ENCODE measurements at regions not wholly inside any gene's neighbourhood (a gene's known extent, or its start where the extent isn't known, plus 50 kb on each side); places are given as distances from the start of the nearest gene placed in this dataset.

DNA sequence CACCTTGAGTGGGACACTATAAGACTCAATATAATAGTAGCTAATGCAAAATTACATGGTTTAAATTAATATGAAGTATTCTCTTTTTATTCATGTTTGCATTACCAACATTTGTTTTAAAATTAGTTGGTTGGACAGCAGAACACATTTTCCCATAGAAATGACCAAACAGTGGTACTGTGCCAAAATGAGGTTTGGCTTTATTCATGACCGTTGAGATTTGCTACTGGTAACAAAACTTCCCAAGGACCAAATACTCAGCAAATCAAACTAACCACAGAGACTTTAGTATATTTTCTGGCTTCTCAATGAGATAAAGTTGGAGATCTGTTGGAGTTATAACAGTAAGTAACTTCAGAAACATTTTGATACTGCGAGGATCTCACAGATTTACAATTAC lies 637.8 kb upstream of the MEF2C start:
- no peak for DNase-seq

DNA sequence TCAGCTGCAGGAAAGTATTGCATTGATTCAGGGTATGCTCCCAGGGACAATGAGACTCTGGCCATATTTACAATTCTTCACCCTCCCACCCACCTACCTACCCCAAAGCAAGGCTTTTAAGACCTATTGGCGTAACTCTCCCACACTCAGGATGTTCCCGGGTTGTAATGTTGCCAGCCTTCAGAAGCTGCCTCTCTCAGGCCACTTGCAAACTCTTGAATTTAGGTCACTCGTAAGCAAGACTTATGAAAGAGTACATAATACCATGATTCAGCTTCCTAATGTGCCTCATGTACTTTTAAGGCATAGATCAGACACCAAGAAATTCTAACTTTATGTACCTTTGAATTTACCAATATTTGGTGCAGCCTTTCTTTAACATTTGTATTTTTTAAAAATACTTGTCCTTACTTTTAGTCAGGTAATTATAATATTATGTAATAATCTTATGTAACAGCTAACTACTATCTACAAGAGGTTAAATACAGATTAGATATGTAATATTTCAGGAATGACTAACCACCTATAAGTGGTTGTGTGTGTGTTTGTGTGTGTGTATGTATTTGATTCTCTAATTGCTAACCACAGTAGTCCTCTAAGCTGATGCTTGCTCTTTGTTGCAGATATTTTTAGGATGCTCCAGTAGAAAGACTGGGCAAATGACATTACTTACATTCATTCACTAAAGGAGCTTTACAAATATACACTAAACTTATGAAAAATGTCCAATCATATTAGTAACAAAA lies 630.5 kb upstream of the MEF2C start:
- no peak for DNase-seq

DNA sequence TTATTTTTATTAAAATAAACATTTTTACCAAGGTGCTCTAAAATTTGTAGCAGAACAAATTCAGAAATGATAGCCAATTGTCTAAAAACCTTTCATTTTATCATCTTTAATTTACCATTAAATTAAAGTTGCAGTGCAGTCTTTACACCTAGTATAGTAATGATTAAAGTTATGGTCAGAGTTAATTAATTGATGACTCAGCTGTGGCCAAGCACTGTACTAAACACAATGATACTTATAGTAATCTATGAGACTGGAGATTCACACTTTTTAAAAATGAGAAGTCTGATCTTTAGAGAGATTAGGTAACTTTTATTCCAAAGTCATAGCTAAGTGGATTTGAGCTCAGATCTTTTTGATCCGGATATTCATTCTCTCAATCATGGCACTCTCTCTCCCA lies 621.1 kb upstream of the MEF2C start:
- DNase-seq, result no peak

DNA sequence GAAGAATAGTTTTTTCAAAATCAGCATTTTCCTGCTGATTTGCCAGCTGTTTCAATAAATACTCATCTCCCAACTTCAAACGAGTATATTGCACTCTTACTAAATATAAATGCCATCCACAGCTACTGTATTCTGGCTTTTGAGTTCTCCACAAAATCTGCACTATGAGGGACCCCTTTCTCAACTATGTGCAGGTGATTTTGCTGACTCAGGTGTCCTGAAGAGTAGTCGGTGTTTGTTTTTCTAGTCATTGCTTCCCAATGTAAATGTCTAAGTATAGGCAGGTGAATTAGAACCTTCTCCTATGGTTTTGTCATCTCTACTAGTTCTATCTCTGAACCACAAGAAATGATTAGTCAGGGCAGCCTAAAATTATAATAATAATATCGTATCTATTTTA lies 616.8 kb upstream of the MEF2C start:
- DNase-seq, result peak; percentile 16

DNA sequence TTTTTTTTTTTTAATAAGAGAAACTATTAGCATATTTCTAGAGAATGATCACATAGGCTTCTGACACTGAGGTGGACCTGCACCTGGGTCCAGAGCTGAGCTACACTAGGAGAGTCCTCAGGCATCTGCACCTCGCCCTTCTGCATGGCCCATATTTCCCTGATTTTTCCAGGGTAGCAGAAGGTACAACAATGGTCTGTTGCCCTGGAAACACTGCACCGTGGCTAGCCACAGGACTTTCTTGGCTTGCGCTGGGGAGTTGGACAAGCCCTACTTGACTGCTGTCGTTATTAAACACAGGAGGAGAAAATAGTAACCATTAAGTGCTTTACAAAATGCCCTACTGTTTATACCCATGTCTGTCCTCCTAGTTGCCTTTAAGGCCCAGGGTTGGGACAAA lies 615.7 kb upstream of the MEF2C start:
- no peak for DNase-seq

DNA sequence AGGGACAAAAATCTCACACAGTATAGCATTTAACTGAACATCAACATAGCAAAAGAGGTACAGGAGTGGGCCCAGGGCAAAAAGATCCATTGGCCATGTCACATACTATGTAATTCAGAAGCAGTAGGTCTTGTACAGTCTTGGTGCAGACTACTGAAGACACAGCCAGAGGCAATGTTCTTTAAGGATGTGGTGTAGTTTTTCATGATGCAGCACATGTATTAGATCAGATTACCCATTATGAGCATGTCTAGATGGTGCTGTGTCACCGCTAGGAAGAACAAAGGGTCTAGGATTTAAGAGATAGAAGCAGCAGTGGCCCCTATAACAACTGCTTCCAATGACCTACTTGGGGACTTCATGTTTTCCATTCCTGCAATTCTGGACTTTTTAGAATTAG lies 610.4 kb upstream of the MEF2C start:
- DNase-seq, result no peak

DNA sequence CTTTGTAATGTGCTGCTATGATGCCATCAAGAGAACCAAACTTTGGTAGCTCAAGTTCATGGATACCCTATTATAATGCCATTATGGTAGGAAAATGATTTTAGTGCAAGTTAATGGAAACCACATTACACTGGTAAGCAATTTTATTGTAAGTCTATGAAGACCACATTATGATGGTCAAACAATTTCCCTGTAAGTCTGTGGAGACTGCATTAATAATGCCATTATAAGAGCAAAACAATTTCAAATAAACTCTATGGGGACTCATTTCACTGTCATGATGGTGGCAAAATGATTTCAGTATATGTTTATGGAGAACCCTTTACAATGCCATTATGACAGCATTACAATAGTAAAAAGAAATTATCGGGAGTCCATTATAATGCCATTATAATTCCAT lies 602.0 kb upstream of the MEF2C start:
- DNase-seq, result no peak

DNA sequence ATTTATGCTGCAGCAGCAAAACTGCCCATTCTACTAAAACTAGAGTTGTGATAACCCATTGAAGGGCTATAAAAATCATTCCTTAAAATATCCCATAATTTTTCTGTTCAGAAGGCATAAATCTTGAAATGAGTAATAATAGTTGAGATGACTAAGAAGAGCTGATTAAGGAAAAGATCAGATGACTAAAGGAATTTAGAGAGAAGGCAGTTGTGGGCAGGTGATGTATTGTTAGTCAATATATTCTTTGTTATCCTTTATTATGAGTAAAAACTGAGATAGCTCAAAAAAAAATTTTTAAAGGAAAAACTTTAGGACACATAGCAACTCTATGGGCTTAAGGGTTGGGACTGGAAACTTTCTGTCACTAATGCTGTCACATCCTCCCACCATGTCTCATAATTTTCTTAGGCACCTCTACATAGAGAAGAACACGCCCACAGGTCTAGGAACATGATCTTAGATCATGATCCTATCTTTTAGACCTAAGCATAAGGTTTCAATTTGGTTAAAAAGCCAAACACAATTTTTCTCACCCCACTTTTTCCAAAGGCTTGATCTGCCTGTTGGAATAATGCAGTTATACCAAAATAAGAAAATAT lies 597.5 kb upstream of the MEF2C start:
- no peak for DNase-seq

DNA sequence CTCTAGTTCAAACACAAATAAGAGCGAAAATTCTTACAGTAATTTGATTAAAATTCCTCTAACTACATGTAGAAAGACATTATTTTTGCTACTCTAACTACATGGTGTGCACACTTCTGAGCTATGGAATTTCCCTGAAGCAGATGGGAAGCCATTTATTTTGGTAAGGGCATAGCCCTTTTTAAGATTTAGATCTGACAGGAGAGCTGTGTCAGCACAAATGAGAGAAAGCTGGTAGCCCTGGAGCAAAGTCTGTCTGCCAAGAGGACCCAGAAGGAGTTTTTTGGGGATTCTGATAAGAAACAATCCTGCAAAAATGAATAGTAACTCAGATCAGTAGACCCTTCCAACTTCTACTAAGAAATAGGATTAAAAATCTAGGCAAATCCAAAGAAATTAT lies 595.9 kb upstream of the MEF2C start:
- no peak for DNase-seq

DNA sequence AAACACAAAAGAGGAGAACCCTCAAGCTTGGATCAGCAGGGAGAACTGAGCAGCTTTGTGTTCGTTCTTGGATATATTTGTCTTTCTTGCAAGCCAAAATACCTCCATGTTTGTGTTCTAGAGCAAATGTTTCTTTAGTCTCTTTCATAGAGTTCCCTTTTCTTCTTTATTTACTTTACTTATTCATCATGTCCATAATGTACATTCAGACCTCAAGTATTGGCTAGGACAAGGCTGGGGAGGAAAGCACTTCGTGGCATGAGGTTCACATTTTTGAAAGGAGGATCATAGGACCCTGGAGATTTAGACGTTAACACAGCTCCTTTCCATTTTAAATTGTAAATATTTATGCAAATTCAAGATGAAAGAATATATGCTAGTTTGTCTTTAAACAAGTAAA lies 590.2 kb upstream of the MEF2C start:
- DNase-seq, result peak; percentile 39

DNA sequence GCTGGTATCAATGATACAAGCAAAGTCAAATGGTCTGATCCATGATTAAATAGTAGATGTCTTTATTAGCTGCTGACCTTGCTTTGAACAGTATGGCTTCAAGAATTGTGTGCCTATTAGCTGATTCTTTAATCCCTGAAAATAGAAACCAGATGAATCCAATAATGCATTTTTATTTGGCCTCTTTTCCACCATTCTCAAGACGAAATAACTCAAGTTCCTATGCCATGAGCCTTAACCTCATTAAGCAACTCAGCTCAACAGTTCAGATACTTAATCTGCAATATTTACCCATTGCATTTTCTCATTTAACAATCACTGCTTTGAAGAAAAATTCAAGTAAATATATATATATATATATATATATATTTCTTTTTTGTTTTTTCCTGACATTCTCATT lies 588.6 kb upstream of the MEF2C start:
- DNase-seq, result no peak

DNA sequence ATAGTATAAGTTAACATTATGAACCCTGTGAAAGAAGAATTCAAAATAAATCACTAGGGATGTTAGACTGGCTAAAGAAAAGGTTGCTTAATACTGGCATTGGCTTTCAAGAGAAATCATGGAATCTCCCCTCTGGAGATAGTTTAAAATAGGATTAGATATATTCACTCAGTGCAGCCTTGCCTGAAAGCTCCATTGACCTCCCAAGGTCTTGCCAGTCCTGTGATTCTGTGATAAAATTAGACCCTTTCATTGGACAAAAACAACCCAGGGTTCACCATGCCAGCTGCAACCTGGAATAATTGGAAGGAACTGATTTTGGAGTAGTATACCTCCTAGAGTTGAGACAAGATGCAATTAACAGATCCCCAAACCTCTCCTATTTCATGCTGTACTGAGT lies 588.1 kb upstream of the MEF2C start:
- no peak for DNase-seq

DNA sequence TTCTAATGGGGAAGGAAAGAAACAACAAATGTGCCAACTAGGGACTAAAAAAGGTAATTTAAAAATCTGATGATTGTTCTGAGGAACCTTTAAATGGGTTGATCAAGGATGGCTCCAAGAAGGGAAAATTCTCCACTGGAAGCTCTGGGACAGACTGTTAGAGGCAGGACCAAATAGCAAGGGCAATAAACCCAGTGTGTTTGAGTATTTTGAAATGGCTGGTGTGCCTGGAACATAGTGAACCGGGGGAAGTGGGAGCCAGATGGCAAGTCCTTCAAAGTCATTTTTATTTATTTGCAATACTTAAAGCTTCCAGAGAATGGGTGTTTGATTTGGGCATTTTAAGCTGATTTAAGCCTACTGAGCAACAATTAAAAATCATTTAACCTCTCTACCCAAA lies 587.7 kb upstream of the MEF2C start:
- no peak for DNase-seq

DNA sequence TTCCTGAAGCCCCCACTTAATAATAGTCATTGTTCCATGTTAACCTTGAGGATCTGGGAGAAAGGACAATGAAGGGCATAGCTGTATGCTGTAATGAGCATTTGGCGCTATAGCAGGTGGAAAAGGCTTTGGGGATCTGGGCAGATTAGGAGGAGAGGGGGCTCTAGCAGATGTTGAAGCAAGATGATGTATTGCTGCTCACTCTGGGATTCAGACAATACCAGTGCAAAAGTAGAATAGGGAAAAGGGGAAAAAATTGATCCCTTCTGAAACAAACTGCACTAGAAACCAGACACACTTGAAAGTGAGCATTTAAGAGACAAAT lies 575.3 kb upstream of the MEF2C start:
- no peak for DNase-seq

DNA sequence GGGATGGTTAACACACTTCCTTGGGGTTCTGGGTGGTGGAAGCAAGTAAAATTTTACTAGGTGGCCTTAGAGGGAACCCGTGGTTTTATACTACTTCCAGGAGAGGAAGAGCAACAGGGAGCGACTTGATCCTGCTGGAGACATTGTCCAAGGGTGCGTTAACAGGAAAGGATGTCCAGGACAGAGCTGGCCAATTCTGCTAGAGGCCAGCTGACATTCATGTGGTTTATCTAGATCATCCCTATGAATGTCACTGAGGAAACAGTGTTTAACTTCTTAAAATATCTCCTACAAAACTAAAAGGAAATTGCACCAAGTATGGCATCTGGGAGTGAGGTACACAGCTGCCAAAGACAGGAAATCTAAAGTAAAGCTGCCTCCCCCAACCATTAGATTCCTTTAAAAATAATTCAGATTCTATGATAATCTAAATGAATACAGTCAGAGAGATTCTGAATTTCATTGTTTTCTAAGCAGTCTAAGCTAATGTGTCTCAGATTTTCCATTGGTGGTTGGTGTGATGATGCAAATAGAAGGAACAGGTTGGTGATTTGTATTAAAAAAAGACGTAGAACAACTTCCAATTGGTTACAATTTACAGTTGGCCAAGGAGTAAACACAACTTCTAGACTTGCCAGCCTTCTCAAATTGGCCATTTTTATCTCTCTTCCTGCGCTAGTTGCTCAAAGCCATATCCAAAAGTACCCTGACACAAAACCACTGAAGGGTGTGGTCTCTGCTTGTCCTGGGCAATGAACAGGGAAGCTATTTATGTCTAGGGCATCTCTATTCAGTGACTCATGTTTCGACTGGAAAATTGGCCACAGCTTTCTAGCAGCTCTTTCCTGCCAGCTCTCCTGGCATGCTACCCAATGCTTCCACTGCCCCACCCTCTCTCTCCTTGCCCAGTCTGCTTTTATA lies 574.7 kb upstream of the MEF2C start:
- no peak for DNase-seq

DNA sequence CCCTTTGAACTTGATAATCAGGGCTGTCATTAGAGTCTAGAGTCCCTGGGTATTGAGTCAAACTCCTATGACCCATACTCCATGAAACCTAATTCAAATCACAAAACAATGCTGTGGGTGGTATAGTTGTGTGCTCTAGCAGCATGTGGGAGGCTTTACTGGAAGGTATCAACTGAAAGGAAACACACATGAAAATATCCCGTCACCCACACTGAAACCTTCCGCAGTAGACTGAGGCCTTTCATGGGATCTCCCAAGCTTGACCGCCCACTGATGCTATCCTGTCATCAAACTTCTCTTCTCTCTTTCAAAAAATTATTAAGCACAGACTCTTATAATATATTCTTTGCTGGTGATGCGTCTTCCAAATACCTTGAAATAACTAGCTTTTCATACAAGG lies 569.1 kb upstream of the MEF2C start:
- no peak for DNase-seq

DNA sequence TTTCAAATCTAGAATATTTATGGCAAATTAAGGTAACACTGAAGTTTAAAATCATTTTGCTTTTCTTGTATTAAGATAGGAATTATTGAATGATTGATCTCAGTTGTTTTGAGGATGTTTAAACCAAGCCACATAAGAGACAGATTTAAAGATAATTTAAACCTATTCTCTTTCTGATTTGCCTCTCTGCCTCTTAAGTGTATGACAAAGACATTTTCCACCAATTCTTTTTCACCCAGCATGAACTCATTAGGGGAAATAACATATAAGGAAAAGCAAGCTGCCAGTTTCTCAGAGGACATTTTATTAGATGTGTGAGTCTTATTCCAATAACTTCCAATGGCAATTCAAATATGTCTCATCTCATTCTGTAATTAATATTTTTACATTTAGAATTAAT lies 568.3 kb upstream of the MEF2C start:
- DNase-seq, result no peak

DNA sequence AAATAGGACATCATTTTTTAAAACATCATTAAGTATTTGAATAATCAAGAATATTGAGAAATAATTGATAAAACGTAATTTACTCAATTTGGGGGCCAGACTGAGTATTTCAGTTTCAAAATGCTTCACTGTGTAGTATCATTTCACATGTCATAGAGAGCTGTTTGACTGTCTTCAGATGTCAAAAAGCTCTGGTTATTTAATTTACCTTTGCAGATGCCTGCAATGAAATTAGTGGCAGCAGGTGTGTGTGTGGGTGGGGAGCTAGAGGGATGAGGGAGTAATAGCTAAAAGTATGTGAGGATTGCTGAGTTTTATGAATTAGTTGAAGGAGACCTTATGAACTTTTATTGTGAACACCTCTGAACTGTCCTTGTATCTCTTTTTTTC lies 567.2 kb upstream of the MEF2C start:
- no peak for DNase-seq

DNA sequence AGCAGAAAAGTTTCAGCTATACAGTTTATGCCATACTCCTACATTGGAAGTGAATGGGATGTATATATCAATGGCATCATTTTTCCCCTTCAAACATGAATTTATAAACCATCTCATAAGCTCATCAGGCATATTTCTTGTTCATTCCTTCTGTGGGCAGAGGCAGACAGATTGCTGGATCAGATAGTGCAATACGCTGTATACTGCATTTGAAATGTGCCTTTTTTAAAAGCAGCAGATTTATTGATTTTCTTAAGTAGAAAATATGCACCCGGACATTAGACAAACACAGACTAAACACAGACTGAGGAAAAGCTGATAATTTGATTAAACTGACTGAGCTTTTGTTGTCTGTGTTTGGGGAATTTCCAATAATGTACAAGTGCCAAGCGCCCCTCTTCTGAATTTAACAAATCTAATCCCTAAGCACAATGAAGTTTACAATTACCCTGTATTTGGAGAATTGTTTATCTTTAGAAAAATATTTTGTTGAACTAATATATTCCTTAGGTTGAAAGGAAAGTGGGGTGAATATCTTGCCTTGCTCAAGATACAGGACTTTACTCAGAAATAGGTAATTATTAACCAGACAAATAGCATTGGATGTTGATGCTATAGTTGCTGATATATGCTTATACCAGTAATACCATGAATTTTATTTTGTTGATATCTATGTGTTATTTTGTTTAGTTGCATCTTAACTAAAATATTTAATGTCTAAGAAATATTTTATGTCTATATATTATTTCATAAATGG lies 566.6 kb upstream of the MEF2C start:
- DNase-seq, result peak; percentile 12

DNA sequence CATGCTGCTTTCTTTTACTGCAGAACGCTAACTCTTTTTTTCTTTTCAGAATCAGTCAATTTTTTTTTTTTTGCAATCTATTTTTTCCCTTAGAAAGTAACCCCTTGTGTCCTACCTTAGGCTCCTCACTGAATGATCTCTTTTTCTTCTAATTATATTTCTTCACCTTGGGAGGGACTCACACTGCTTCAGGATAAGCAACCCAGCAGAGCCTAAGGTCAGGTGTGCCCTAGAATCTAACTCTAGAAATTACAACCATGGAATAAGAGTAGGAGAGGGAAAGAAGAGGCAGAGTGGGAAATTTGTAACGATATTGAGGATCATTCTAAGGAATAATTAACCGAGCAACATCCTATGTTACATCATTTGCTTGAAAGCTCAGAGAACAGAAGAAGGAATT lies 564.0 kb upstream of the MEF2C start:
- no peak for DNase-seq

DNA sequence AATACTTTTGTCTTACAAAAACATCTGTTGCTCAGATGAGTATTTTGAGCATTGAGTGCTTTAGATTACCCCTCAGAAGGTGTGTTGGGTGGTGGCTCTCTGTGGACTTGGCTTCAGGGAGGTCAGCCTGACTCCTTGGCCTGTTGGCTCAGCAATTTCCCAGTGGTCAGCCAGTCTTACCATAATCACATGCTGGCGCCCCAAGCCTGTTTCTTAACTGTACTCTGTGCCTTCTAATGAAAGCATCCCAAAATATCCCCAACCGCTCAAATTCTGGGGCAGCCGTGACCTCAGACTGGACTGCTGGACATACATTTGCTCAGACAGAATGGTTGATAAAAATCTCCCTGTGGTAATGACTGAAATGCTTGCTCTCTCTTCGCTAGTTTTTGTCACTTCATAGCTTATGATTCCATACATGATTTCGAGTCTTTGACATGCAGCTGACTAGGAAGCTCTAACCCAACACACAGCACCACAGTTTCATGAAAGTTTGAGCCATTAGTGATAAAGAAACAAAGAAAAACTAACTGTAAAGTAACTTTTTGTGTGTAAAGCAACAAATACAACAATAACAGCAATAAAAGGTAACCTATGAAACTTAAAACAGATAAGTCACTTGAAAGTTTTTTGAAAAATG lies 562.2 kb upstream of the MEF2C start:
- no peak for DNase-seq

DNA sequence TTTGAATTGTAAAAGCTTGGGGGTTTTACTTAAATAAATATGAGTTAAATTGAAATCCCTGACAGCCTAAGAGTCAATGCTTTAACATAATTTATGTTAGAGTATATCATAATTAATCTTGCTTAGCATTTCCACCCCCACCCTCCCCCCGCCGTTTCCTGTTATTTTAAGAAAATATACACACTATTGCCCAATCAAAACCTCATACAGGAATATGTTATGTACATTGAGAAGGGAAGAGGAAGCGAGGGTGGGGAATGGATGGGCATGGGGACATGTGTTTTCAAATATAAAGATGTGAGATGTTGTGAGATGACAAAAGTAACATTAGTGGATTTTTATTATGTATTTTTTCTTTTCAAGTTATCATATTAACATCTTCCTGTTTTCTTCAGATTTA lies 561.1 kb upstream of the MEF2C start:
- no peak for DNase-seq

DNA sequence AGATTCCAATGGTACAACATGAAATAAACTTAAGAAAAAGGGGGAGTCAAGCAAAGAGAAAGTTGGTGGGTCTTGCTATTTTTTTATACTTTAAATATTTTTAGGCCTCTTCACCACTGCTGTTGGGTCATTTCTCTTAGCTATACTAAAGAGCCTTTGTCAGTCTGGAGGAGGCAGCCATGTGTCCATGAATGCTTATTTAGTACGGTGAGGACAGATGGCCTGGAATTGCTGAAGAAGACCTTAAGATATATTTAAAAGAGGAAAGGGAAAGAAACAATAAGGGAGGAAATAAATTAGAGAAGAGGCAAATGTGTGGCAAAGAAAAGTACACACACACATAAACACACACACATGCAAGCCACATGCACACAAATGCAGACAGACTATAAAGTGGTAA lies 560.5 kb upstream of the MEF2C start:
- no peak for DNase-seq
